PFSK-1 (cell line): ENCODE measurements at regions not wholly inside any gene's neighbourhood (a gene's known extent, or its start where the extent isn't known, plus 50 kb on each side); places are given as distances from the start of the nearest gene placed in this dataset.

Source experiments
- FOXP2 ChIP-seq: optimal IDR thresholded peaks from 2 replicates; pipeline ENCODE3; 2011; ENCODE audit warnings: borderline replicate concordance, control low read depth, inconsistent platforms; ENCODE audit not compliant: insufficient read depth; ENCODE audit errors: extremely low read length, extremely low read depth
- POLR2AphosphoS5 ChIP-seq: IDR thresholded peaks from 2 replicates; pipeline ENCODE4 v1.6.1; 2012; ENCODE audit warnings: low read depth, mild to moderate bottlenecking, control low read depth, low read length, moderate library complexity
- SIN3A ChIP-seq: IDR thresholded peaks from 2 replicates; pipeline ENCODE4 v1.6.1; 2012; ENCODE audit warnings: mild to moderate bottlenecking, low read length, moderate library complexity, borderline replicate concordance; ENCODE audit not compliant: insufficient read depth
- TAF1 ChIP-seq: IDR thresholded peaks from 2 replicates; pipeline ENCODE4 v1.6.1; 2012; ENCODE audit warnings: low read length, control low read depth, borderline replicate concordance; ENCODE audit not compliant: insufficient read depth
- TF ChIP-seq, protein P1 (sequence below), 2 experiments: IDR thresholded peaks; 2 replicates each; pipeline versions ENCODE4 v1.6.1 to v1.8.0; 2011 to 2012; ENCODE audit warnings: low read depth in 2 of 2, low read length in 2 of 2, control low read depth in 1 of 2, inconsistent platforms in 1 of 2, mild to moderate bottlenecking in 1 of 2, moderate library complexity in 1 of 2; ENCODE audit not compliant: insufficient read depth in 1 of 2

DNA sequence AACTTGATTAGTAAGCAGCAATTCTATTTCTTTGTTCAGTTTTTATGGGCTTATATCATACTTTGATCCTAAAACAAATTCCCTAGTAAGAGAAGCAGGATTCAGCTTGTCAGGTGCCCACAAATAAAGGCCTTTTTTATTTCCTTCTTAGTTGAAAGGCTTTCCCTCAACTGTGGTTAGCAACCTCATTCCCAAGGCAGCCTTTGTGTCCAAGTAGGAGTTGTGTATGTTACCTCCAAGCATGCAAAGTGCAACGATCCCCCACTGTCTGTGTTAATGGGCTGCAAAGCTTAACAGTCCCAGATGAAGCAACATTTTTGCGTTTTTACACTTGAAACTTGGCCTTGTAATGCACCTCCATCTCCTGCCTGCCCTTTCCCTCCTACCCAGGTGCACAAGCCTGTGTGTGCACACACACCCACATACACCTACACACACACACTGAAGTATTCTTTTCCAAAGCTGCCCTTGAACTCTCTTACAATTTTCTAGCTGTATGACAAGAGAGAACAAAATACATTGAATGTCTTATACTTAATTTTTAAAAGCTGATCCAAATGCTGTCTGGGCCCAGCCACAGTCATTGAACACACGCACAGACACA, 278.2 kb downstream of the SNX13 start:
- no peak for TF ChIP-seq SIN3A
- TF ChIP-seq, protein P1, sequence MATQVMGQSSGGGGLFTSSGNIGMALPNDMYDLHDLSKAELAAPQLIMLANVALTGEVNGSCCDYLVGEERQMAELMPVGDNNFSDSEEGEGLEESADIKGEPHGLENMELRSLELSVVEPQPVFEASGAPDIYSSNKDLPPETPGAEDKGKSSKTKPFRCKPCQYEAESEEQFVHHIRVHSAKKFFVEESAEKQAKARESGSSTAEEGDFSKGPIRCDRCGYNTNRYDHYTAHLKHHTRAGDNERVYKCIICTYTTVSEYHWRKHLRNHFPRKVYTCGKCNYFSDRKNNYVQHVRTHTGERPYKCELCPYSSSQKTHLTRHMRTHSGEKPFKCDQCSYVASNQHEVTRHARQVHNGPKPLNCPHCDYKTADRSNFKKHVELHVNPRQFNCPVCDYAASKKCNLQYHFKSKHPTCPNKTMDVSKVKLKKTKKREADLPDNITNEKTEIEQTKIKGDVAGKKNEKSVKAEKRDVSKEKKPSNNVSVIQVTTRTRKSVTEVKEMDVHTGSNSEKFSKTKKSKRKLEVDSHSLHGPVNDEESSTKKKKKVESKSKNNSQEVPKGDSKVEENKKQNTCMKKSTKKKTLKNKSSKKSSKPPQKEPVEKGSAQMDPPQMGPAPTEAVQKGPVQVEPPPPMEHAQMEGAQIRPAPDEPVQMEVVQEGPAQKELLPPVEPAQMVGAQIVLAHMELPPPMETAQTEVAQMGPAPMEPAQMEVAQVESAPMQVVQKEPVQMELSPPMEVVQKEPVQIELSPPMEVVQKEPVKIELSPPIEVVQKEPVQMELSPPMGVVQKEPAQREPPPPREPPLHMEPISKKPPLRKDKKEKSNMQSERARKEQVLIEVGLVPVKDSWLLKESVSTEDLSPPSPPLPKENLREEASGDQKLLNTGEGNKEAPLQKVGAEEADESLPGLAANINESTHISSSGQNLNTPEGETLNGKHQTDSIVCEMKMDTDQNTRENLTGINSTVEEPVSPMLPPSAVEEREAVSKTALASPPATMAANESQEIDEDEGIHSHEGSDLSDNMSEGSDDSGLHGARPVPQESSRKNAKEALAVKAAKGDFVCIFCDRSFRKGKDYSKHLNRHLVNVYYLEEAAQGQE (IDR thresholded peaks at IDR 0.05; ENCODE audit: insufficient read depth in 1 of 2, low read depth in 2 of 2, low read length in 2 of 2), result no peak
- no peak for TF ChIP-seq POLR2AphosphoS5
- TF ChIP-seq TAF1, result no peak
- no peak for TF ChIP-seq FOXP2

DNA sequence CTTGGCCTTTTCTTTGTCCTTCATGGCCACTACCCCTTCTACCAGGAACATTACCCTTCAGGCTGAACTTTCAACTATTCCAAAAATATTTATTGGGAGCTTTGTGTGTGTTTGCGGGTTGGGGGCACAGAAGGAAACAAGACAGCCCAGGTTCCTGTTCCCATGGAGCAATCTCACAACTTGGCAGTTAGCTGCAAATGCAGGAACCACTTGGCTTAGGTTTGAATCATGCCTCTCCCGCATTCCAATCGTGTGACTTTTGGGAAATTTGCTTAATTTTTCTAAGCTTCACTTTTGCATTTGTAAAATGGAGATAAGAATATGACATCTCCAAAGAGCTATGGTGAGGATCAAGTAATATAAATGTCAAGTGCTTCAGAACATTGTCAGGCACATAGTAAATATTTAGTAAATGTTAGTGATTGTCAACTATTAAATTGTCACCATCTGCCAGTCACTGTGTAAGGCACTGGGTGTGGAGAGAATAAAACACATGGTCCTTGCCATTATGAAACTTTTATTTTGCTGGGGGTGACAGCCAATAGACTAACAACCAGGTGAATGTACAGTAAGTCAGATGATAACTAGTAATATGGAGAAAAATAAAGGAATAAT, 277.1 kb downstream of the SNX13 start:
- TF ChIP-seq SIN3A (no peak), TAF1 (no peak), FOXP2 (no peak), POLR2AphosphoS5 (no peak)
- TF ChIP-seq, protein P1 (IDR thresholded peaks at IDR 0.05; ENCODE audit: insufficient read depth in 1 of 2, low read depth in 2 of 2, low read length in 2 of 2), result no peak

DNA sequence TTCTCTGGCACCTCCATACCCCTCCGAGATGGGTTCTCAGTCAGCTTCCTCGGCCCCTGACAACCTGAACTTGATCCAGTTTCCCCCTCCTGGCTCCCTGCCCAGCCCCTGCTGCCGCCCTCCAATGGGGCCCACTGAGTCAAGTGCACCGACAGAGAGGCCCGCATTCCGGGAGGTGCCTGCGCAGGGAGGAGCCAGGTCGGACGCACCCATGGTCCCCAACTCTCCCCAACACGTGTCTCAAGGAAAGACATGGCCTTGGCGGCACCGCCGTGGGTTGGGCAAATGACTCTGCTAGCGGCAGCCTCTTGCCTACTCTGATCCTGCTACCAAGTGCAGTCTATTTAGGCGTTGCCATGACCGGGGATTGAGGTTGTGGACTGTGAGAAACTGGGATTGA, 275.3 kb downstream of the SNX13 start:
- no peak for TF ChIP-seq POLR2AphosphoS5

DNA sequence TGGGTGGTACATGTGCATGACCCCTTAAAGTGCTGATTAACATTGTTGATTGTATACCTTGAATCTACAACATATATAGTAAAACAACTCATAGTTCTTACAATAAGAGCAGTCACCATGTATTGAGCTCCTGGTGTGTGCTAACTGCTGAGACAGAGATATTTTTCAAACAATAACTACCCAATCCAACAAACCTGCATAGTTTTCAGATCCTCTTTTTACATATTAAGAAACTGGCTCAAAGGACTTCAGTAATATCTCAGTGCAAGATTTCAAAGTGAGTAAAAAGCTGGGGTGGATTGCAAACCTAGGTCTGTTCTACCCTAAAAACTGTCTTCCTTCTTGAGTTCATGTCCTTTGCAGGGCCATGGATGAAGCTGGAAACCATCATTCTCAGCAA, 272.2 kb downstream of the SNX13 start:
- no peak for TF ChIP-seq TAF1
- TF ChIP-seq POLR2AphosphoS5, result no peak
- TF ChIP-seq FOXP2, result no peak
- no peak for TF ChIP-seq SIN3A
- TF ChIP-seq, protein P1 (IDR thresholded peaks at IDR 0.05; ENCODE audit: insufficient read depth in 1 of 2, low read depth in 2 of 2, low read length in 2 of 2), result no peak

DNA sequence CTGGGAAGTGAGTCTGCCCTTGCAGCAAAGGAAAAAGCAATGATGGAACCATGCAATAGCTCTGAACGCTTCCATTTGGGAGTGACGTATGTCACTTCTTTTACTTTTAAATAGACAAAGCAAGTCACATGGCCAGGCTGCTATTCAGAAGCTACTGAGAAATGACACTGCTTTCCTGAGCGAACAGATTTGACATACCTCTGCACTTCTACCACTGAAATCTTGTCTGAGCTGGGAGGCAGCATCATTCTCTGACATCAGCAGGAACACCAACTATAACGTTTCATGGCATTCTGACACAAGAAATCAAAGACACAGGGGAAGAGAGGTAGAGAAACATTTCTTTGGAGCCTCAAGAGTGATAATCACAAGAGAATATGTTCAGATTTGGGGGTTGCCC, 271.1 kb downstream of the SNX13 start:
- no peak for TF ChIP-seq FOXP2

DNA sequence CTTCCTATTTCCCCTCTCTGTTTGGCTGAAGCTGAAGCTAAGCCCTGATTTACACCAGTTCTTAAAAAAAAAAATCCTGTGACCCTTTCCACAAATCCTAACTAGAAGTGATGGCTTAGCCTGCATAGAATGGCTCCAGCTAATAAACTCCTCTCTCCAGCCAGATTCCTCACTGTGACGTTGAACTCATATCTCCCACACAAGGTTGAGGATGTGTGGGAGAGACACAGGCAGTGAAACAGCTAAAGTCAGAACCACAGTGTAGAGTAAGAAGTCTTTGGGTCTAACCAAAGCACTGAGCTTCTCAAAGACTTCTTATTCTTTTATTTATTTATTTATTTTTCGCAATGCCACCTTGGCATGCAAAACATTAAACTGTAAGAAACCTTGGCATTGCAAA, 268.3 kb downstream of the SNX13 start:
- TF ChIP-seq TAF1 (no peak), POLR2AphosphoS5 (no peak), SIN3A (no peak), FOXP2 (no peak)
- TF ChIP-seq, protein P1 (IDR thresholded peaks at IDR 0.05; ENCODE audit: insufficient read depth in 1 of 2, low read depth in 2 of 2, low read length in 2 of 2), result no peak
